GM12878 (cell line): ENCODE measurements at regions not wholly inside any gene's neighbourhood (a gene's known extent, or its start where the extent isn't known, plus 50 kb on each side); places are given as distances from the start of the nearest gene placed in this dataset.

Experiments used
- ATAC-seq: fragments of 200-7000 bp; cut with Tn5 transposase; 3 replicates; pipeline ENCODE4 v1.9.1; 2020; ENCODE audit warnings: mild to moderate bottlenecking, moderate library complexity
- BruUV-seq: library from RNA; stranded (reverse); fragments of 400-500 nt; replicated peaks from 2 replicates; lab custom pipeline; 2021; lab: Mats Ljungman, UMichigan
- CTCF ChIA-PET: fragments of 300-600 bp; sonication (Branson Sonifier 250); formaldehyde crosslinking; extraction: SDS; loops from one replicate; lab custom pipeline; 2021; ENCODE audit warnings: inconsistent platforms; lab: Yijun Ruan, JAX
- POLR2A ChIA-PET: fragments of 350-600 bp; formaldehyde crosslinking; extraction: SDS; loops from one replicate; lab custom pipeline; 2021; ENCODE audit warnings: inconsistent platforms; lab: Charles Lee
- RAD21 ChIA-PET: fragments of 300-600 bp; sonication (Branson Sonifier 250); formaldehyde crosslinking; loops from one replicate; lab custom pipeline; 2023; ENCODE audit warnings: antibody characterized with exemption; ENCODE audit not compliant: unreplicated experiment; lab: Charles Lee
- SMC1A ChIA-PET: fragments of 300-600 bp; sonication (Branson Sonifier 250); formaldehyde crosslinking; loops from one replicate; lab custom pipeline; 2023; ENCODE audit not compliant: unreplicated experiment, uncharacterized antibody; lab: Charles Lee
- DNase-seq: peaks from one replicate; pipeline ENCODE4 v3.0.0-alpha.2; 2011; ENCODE audit warnings: low read depth, low spot score
- FAIRE-seq: peaks from 3 replicates; lab custom pipeline; 2011; peaks lifted over from hg19 to GRCh38; lab: Jason Lieb, UNC
- H2AFZ ChIP-seq: 2 replicates; pipeline ENCODE4 v1.6.0; 2011; ENCODE audit warnings: low read depth, low read length, control low read depth; ENCODE audit not compliant: control insufficient read depth
- H3K27ac ChIP-seq: 2 replicates; pipeline ENCODE4 v1.5.1; 2011; ENCODE audit warnings: control low read depth; ENCODE audit not compliant: control insufficient read depth, insufficient read depth
- H3K27me3 ChIP-seq, 2 experiments: replicated peaks in 1 of 2; 2 replicates each; pipeline versions ENCODE4 v1.6.0 to v1.6.1; 2011; ENCODE audit warnings: low read length in 1 of 2; ENCODE audit not compliant: control insufficient read depth in 2 of 2, insufficient read depth in 2 of 2
- H3K36me3 ChIP-seq, 2 experiments: 2 replicates each; pipeline ENCODE4 v1.5.1; 2011; ENCODE audit warnings: low read length in 1 of 2; ENCODE audit not compliant: control insufficient read depth in 2 of 2, insufficient read depth in 2 of 2
- H3K4me1 ChIP-seq: 2 replicates; pipeline ENCODE4 v1.6.1; 2011; ENCODE audit warnings: mild to moderate bottlenecking, low read length, moderate library complexity, mixed read lengths; ENCODE audit not compliant: control insufficient read depth, insufficient read depth
- H3K4me2 ChIP-seq: 2 replicates; pipeline ENCODE4 v1.6.0; 2011; ENCODE audit warnings: control low read depth; ENCODE audit not compliant: control insufficient read depth, insufficient read depth
- H3K4me3 ChIP-seq: fragments of 200-600 bp; sonication (generic); 2 replicates; pipeline ENCODE4 v1.5.1; 2016
- H3K79me2 ChIP-seq: 2 replicates; pipeline ENCODE4 v1.6.0; 2011; ENCODE audit warnings: low read length; ENCODE audit not compliant: control insufficient read depth, insufficient read depth
- H3K9ac ChIP-seq: 2 replicates; pipeline ENCODE4 v1.8.0; 2011; ENCODE audit warnings: low read length, control low read depth, mixed read lengths; ENCODE audit not compliant: control insufficient read depth, insufficient read depth
- H3K9me3 ChIP-seq: replicated peaks from 3 replicates; pipeline ENCODE4 v1.5.1; 2011; ENCODE audit warnings: mild to moderate bottlenecking, low read length; ENCODE audit not compliant: control insufficient read depth, insufficient read depth
- H4K20me1 ChIP-seq: 2 replicates; pipeline ENCODE4 v1.6.0; 2011; ENCODE audit not compliant: control insufficient read depth, insufficient read depth
- BCLAF1 ChIP-seq: fragments of 450-650 bp; IDR thresholded peaks from 2 replicates; pipeline ENCODE4 v1.6.1; 2017; ENCODE audit warnings: antibody characterized with exemption, mild to moderate bottlenecking, moderate library complexity
- CBX5 ChIP-seq: sonication (generic); IDR thresholded peaks from 2 replicates; pipeline ENCODE4 v1.6.1; 2016; ENCODE audit warnings: low read depth, moderate library complexity, mild to moderate bottlenecking, inconsistent platforms
- EED ChIP-seq: sonication (generic); IDR thresholded peaks from 2 replicates; pipeline ENCODE4 v1.6.1; 2016; ENCODE audit warnings: antibody characterized with exemption, low read depth
- HDAC6 ChIP-seq: fragments of 200-600 bp; sonication (generic); IDR thresholded peaks from one replicate; pipeline ENCODE4 v1.8.0; 2017; ENCODE audit warnings: antibody characterized with exemption; ENCODE audit not compliant: unreplicated experiment
- NR2C1 ChIP-seq: fragments of 450-650 bp; IDR thresholded peaks from 2 replicates; pipeline ENCODE4 v1.6.1; 2017; ENCODE audit warnings: antibody characterized with exemption, mild to moderate bottlenecking, moderate library complexity
- POLR2A ChIP-seq: IDR thresholded peaks from 2 replicates; pipeline ENCODE4 v1.6.1; 2011; ENCODE audit warnings: low read depth, mild to moderate bottlenecking, low read length
- RCOR1 ChIP-seq: conservative IDR thresholded peaks from 2 replicates; pipeline ENCODE4 v1.6.1; 2012; ENCODE audit warnings: low read depth, low read length, improper control_type of control experiment
- ZBTB33 ChIP-seq: fragments of 450-650 bp; IDR thresholded peaks from 2 replicates; pipeline ENCODE4 v1.6.1; 2017; ENCODE audit warnings: mild to moderate bottlenecking
- ZBTB4 ChIP-seq: fragments of 450-650 bp; formaldehyde crosslinking; IDR thresholded peaks from 2 replicates; pipeline ENCODE4 v1.4.0; 2022; ENCODE audit warnings: mild to moderate bottlenecking, moderate library complexity
- ZNF384 ChIP-seq: IDR thresholded peaks from 2 replicates; pipeline ENCODE4 v1.6.1; 2012; ENCODE audit warnings: low read depth, mild to moderate bottlenecking, low read length, improper control_type of control experiment, borderline replicate concordance
- WGBS: methylation state at CpG from one replicate; pipeline ENCODE4 v1.1.6; 2016; ENCODE audit warnings: low lambda C conversion rate; ENCODE audit not compliant: insufficient replicate concordance, insufficient coverage; ENCODE audit errors: missing lambda C conversion rate; 5-methylcytosine and 5-hydroxymethylcytosine counted together
- in situ Hi-C: fragments of 300-500 bp; cut with MboI; formaldehyde crosslinking; loops from 9 replicates; pipeline ENCODE4 v1.14.3; 2018; ENCODE audit warnings: mixed read lengths
- intact Hi-C: fragments of 100-400 bp; cut with micrococcal nuclease; formaldehyde crosslinking; loops from one replicate; pipeline ENCODE4 v1.14.2; 2022; ENCODE audit not compliant: unreplicated experiment

GRCh38 chr7:53521638-53522184 is 486.3 kb downstream of the POM121L12 start (continued):
- no peak for TF ChIP-seq NR2C1
- no peak for TF ChIP-seq ZBTB4 (CRISPR knock-in tag)
- no peak for TF ChIP-seq EED
- TF ChIP-seq BCLAF1, result no peak
- TF ChIP-seq CBX5, result no peak
- TF ChIP-seq RCOR1, result no peak
- no peak for TF ChIP-seq HDAC6

- TF ChIP-seq ZNF384 (no peak), POLR2A (no peak), ZBTB33 (no peak)
- SMC1A ChIA-PET, result no interaction called here
- Histone ChIP-seq H4K20me1 (no peaks in the 10 kb centered on the region), H3K9ac (no peak overlapping the region), H3K4me1 (no peaks in the 10 kb centered on the region), H3K4me2 (no peak overlapping the region), H3K4me3 (no peak overlapping the region), H3K9me3 (no peaks in the 10 kb centered on the region), H3K27me3 (no peaks in the 10 kb centered on the region), H3K27ac (no peak overlapping the region), H3K36me3 (no peaks in the 10 kb centered on the region), H3K79me2 (no peaks in the 10 kb centered on the region), H2AFZ (no peak overlapping the region)
- POLR2A ChIA-PET, result no interaction called here
- ATAC-seq, result no peak
- RAD21 ChIA-PET, result no interaction called here
- WGBS, result 49% methylated on average over 3 of the region's 3 CpGs
- no peak for FAIRE-seq
- no peak for DNase-seq
- intact Hi-C loops, result no loop called here
- CTCF ChIA-PET, result no interaction called here
- in situ Hi-C loops, result no loop called here
- BruUV-seq, result no TSS peak
These were observed 504.1 kb downstream of the POM121L12 start for GRCh38 chr7:53539558-53539957.
